H1 (cell line): ENCODE measurements at regions not wholly inside any gene's neighbourhood (a gene's known extent, or its start where the extent isn't known, plus 50 kb on each side); places are given as distances from the start of the nearest gene placed in this dataset.

Source experiments
- CEBPB ChIP-seq: IDR thresholded peaks from 2 replicates; pipeline ENCODE4 v1.6.1; 2012; ENCODE audit warnings: low read depth, low read length
- CHD2 ChIP-seq: IDR thresholded peaks from 2 replicates; pipeline ENCODE4 v1.6.1; 2012; ENCODE audit warnings: low read length, improper control_type of control experiment
- EZH2 ChIP-seq: fragments of 200-600 bp; sonication (generic); IDR thresholded peaks from 2 replicates; pipeline ENCODE4 v1.7.1; 2012; ENCODE audit warnings: low read depth, mild to moderate bottlenecking, moderate library complexity, low read length, inconsistent platforms; ENCODE audit not compliant: severe bottlenecking
- KDM1A ChIP-seq: fragments of 200-600, 300-600 bp; sonication (generic); IDR thresholded peaks from 2 replicates; pipeline ENCODE4 v1.7.1; 2016; ENCODE audit warnings: mild to moderate bottlenecking, low read length, borderline replicate concordance
- RBBP5 ChIP-seq: IDR thresholded peaks from 2 replicates; pipeline ENCODE4 v1.7.1; 2012; ENCODE audit warnings: low read depth, mild to moderate bottlenecking, inconsistent platforms, low read length, moderate library complexity, borderline replicate concordance
- ZNF274 ChIP-seq: IDR thresholded peaks from 2 replicates; pipeline ENCODE4 v1.7.0; 2012; ENCODE audit warnings: low read length, borderline replicate concordance; ENCODE audit errors: extremely low read depth
- TF ChIP-seq, protein P1 (sequence below): fragments of 300-600 bp; sonication (generic); IDR thresholded peaks from 2 replicates; pipeline ENCODE4 v1.7.1; 2012; ENCODE audit warnings: low read length, moderate library complexity, mild to moderate bottlenecking, inconsistent platforms; ENCODE audit not compliant: insufficient replicate concordance

DNA sequence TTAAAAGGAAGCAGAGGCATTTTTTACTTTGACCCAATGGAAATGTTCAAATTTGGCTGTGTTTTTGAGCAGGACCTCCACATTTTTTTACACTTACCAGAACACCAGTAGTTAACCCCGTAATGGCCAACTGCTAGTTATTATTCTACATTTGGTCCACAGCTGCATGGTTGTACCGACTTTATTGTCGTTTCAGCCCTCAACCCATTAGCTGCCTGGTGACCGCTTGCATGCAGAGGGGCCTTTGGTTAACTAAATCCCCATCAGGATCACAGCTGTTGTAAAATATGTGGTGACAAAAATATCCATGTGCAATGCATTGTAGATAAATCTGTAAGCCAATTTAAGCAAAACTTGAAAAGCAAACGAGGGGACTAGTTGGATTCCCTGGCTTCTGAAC lies 342.2 kb upstream of the MEOX2 start (continued):
- TF ChIP-seq, protein P1, sequence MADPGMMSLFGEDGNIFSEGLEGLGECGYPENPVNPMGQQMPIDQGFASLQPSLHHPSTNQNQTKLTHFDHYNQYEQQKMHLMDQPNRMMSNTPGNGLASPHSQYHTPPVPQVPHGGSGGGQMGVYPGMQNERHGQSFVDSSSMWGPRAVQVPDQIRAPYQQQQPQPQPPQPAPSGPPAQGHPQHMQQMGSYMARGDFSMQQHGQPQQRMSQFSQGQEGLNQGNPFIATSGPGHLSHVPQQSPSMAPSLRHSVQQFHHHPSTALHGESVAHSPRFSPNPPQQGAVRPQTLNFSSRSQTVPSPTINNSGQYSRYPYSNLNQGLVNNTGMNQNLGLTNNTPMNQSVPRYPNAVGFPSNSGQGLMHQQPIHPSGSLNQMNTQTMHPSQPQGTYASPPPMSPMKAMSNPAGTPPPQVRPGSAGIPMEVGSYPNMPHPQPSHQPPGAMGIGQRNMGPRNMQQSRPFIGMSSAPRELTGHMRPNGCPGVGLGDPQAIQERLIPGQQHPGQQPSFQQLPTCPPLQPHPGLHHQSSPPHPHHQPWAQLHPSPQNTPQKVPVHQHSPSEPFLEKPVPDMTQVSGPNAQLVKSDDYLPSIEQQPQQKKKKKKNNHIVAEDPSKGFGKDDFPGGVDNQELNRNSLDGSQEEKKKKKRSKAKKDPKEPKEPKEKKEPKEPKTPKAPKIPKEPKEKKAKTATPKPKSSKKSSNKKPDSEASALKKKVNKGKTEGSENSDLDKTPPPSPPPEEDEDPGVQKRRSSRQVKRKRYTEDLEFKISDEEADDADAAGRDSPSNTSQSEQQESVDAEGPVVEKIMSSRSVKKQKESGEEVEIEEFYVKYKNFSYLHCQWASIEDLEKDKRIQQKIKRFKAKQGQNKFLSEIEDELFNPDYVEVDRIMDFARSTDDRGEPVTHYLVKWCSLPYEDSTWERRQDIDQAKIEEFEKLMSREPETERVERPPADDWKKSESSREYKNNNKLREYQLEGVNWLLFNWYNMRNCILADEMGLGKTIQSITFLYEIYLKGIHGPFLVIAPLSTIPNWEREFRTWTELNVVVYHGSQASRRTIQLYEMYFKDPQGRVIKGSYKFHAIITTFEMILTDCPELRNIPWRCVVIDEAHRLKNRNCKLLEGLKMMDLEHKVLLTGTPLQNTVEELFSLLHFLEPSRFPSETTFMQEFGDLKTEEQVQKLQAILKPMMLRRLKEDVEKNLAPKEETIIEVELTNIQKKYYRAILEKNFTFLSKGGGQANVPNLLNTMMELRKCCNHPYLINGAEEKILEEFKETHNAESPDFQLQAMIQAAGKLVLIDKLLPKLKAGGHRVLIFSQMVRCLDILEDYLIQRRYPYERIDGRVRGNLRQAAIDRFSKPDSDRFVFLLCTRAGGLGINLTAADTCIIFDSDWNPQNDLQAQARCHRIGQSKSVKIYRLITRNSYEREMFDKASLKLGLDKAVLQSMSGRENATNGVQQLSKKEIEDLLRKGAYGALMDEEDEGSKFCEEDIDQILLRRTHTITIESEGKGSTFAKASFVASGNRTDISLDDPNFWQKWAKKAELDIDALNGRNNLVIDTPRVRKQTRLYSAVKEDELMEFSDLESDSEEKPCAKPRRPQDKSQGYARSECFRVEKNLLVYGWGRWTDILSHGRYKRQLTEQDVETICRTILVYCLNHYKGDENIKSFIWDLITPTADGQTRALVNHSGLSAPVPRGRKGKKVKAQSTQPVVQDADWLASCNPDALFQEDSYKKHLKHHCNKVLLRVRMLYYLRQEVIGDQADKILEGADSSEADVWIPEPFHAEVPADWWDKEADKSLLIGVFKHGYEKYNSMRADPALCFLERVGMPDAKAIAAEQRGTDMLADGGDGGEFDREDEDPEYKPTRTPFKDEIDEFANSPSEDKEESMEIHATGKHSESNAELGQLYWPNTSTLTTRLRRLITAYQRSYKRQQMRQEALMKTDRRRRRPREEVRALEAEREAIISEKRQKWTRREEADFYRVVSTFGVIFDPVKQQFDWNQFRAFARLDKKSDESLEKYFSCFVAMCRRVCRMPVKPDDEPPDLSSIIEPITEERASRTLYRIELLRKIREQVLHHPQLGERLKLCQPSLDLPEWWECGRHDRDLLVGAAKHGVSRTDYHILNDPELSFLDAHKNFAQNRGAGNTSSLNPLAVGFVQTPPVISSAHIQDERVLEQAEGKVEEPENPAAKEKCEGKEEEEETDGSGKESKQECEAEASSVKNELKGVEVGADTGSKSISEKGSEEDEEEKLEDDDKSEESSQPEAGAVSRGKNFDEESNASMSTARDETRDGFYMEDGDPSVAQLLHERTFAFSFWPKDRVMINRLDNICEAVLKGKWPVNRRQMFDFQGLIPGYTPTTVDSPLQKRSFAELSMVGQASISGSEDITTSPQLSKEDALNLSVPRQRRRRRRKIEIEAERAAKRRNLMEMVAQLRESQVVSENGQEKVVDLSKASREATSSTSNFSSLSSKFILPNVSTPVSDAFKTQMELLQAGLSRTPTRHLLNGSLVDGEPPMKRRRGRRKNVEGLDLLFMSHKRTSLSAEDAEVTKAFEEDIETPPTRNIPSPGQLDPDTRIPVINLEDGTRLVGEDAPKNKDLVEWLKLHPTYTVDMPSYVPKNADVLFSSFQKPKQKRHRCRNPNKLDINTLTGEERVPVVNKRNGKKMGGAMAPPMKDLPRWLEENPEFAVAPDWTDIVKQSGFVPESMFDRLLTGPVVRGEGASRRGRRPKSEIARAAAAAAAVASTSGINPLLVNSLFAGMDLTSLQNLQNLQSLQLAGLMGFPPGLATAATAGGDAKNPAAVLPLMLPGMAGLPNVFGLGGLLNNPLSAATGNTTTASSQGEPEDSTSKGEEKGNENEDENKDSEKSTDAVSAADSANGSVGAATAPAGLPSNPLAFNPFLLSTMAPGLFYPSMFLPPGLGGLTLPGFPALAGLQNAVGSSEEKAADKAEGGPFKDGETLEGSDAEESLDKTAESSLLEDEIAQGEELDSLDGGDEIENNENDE, result no peak
- TF ChIP-seq EZH2 (no peak), KDM1A (no peak), ZNF274 (no peak), CEBPB (no peak), CHD2 (no peak), RBBP5 (no peak)
